Peyer's patch (tissue), 4 donors: ENCODE measurements at regions not wholly inside any gene's neighbourhood (a gene's known extent, or its start where the extent isn't known, plus 50 kb on each side); places are given as distances from the start of the nearest gene placed in this dataset.

Source experiments
- POLR2A ChIP-seq, 2 donors: fragments of 450-650 bp; IDR thresholded peaks; one replicate each; pipeline ENCODE4 v1.5.1; 2017; ENCODE audit warnings: antibody characterized with exemption in 2 of 2, mild to moderate bottlenecking in 2 of 2, moderate library complexity in 2 of 2
- TF ChIP-seq, protein P1 (sequence below), 6 experiments: fragments of 450-650 bp in 4 of 6; fragments of 200-600 bp in 2 of 6; sonication (generic) in 1 of 6; IDR thresholded peaks; one replicate each; pipeline ENCODE4 v1.5.1; 2017 to 2019; ENCODE audit warnings: antibody characterized with exemption in 6 of 6, mild to moderate bottlenecking in 3 of 6, moderate library complexity in 1 of 6

DNA sequence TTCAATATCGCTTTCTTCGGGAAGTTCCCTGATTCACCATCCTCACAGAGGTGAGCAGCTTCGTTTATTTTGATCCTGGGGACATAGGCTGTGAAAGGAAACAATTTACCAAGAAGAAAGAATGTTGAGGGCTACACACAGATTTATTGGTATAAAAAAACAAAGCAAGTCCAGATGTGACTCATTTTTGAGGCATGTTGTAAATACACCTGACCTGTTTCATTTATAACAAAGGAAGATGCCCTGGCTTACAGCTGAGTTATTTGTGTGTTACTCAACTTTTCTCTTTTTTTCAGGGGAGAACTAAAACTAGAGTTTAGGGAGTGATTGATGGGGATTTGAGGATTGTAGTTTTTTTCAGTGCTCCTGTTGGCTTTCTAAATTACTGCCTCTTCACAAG, 489.5 kb downstream of the CBLN4 start:
- TF ChIP-seq, protein P1, sequence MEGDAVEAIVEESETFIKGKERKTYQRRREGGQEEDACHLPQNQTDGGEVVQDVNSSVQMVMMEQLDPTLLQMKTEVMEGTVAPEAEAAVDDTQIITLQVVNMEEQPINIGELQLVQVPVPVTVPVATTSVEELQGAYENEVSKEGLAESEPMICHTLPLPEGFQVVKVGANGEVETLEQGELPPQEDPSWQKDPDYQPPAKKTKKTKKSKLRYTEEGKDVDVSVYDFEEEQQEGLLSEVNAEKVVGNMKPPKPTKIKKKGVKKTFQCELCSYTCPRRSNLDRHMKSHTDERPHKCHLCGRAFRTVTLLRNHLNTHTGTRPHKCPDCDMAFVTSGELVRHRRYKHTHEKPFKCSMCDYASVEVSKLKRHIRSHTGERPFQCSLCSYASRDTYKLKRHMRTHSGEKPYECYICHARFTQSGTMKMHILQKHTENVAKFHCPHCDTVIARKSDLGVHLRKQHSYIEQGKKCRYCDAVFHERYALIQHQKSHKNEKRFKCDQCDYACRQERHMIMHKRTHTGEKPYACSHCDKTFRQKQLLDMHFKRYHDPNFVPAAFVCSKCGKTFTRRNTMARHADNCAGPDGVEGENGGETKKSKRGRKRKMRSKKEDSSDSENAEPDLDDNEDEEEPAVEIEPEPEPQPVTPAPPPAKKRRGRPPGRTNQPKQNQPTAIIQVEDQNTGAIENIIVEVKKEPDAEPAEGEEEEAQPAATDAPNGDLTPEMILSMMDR (IDR thresholded peaks at IDR 0.05), result no peak
- no peak for TF ChIP-seq POLR2A (IDR thresholded peaks at IDR 0.05)
